SK-N-SH (cell line): ENCODE measurements at regions not wholly inside any gene's neighbourhood (a gene's known extent, or its start where the extent isn't known, plus 50 kb on each side); places are given as distances from the start of the nearest gene placed in this dataset.
"Not testable (repeated sequence)": the region's sequence is repeated elsewhere in the genome, so short reads cannot be mapped to it uniquely, and the experiment has no call there.

Experiments used
- CTCF ChIP-seq: fragments of 200-600 bp; sonication (generic); IDR thresholded peaks from 2 replicates; pipeline ENCODE4 v1.6.1; 2017; ENCODE audit warnings: antibody characterized with exemption, mild to moderate bottlenecking, moderate library complexity
- FOXJ3 ChIP-seq: sonication (generic); formaldehyde crosslinking; IDR thresholded peaks from 2 replicates; pipeline ENCODE4 v1.5.1; 2020; ENCODE audit warnings: mild to moderate bottlenecking, missing genetic modification reagents
- GABPA ChIP-seq: IDR thresholded peaks from 2 replicates; pipeline ENCODE4 v1.4.0; 2012; ENCODE audit warnings: low read depth, mild to moderate bottlenecking
- GATA2 ChIP-seq: sonication (generic); formaldehyde crosslinking; IDR thresholded peaks from 2 replicates; pipeline ENCODE4 v1.5.0; 2020; ENCODE audit warnings: mild to moderate bottlenecking, missing genetic modification reagents
- MXI1 ChIP-seq: IDR thresholded peaks from 2 replicates; pipeline ENCODE4 v1.6.1; 2012; ENCODE audit warnings: mild to moderate bottlenecking, low read depth, low read length, improper control_type of control experiment
- NFIC ChIP-seq: IDR thresholded peaks from 2 replicates; pipeline ENCODE4 v1.4.0; 2012; ENCODE audit warnings: borderline replicate concordance
- PBX3 ChIP-seq: IDR thresholded peaks from 2 replicates; pipeline ENCODE4; 2012
- POLR2AphosphoS5 ChIP-seq: IDR thresholded peaks from 2 replicates; pipeline ENCODE4 v1.6.1; 2012; ENCODE audit warnings: low read depth, low read length
- REST ChIP-seq: IDR thresholded peaks from 2 replicates; pipeline ENCODE4 v1.6.1; 2012; ENCODE audit warnings: mild to moderate bottlenecking, low read depth, low read length, moderate library complexity
- ZBTB33 ChIP-seq: IDR thresholded peaks from 2 replicates; pipeline ENCODE4 v1.4.0; 2012; ENCODE audit warnings: low read depth, borderline replicate concordance
- TF ChIP-seq, protein P1 (sequence below): IDR thresholded peaks from 2 replicates; pipeline ENCODE4 v1.4.0; 2012; ENCODE audit warnings: low read depth

DNA sequence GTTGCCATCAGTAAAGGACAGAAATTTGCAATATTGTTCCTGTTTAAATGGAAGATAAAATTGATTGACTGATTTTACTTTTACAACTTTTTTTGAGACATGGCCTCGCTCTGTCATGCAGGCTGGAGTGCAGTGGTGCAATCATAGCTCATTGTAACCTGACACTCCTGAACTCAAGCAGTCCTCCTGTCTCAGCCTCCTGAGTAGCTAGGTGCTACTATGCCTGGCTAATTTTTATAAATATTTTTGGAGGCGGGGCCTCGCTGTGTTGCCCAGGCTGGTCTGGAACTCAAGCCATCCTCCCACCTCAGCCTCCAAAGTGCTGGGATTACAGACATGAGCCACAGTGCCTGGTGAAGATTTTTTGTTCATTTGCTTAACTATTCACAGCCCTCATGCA, 96.8 kb upstream of the GARIN1A start:
- not testable (repeated sequence) for TF ChIP-seq CTCF; PBX3; MXI1; REST; FOXJ3 (CRISPR knock-in tag); GABPA; NFIC; ZBTB33; GATA2 (CRISPR knock-in tag); POLR2AphosphoS5
- TF ChIP-seq, protein P1, sequence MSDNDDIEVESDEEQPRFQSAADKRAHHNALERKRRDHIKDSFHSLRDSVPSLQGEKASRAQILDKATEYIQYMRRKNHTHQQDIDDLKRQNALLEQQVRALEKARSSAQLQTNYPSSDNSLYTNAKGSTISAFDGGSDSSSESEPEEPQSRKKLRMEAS, result not testable (repeated sequence)
